Inflammatory macrophage (primary cell): ENCODE measurements at regions not wholly inside any gene's neighbourhood (a gene's known extent, or its start where the extent isn't known, plus 50 kb on each side); places are given as distances from the start of the nearest gene placed in this dataset.
A peak's percentile ranks its signal among the peaks of the same experiment; 100 is the strongest.

Experiments
- DNase-seq, 2 donors: peaks; one replicate each; pipeline ENCODE4 v3.0.0-alpha.2; 2020 to 2022

- no peak for DNase-seq
Measured at GRCh38 chrX:5526191-5526590, 702.5 kb downstream of the NLGN4X start.

- no peak for DNase-seq
Measured at GRCh38 chrX:5490786-5491563, 737.7 kb downstream of the NLGN4X start.

GRCh38 chrX:5474282-5474681, 754.4 kb downstream of the NLGN4X start:
- DNase-seq: no peak

GRCh38 chrX:5458300-5458842, 770.3 kb downstream of the NLGN4X start:
- no peak for DNase-seq

GRCh38 chrX:5449323-5449722, 779.3 kb downstream of the NLGN4X start:
- DNase-seq: no peak

- no peak for DNase-seq
Measured at GRCh38 chrX:5431823-5432222, 796.8 kb downstream of the NLGN4X start.

GRCh38 chrX:5425119-5425518, 803.5 kb downstream of the NLGN4X start:
- no peak for DNase-seq

- DNase-seq: no peak
Measured at GRCh38 chrX:5417381-5417780, 811.3 kb downstream of the NLGN4X start.

- DNase-seq: no peak
Measured at GRCh38 chrX:5415738-5416137, 812.9 kb downstream of the NLGN4X start.

- no peak for DNase-seq
Measured at GRCh38 chrX:5409106-5409505, 819.6 kb downstream of the NLGN4X start.

- no peak for DNase-seq
Measured at GRCh38 chrX:5402461-5402860, 826.2 kb downstream of the NLGN4X start.

- DNase-seq: no peak
Measured at GRCh38 chrX:5399403-5399802, 829.3 kb downstream of the NLGN4X start.

GRCh38 chrX:5397409-5397808, 831.3 kb downstream of the NLGN4X start:
- no peak for DNase-seq

GRCh38 chrX:5390376-5390775, 838.3 kb downstream of the NLGN4X start:
- DNase-seq: no peak

- DNase-seq: peak; percentile 12 to 23
Measured at GRCh38 chrX:5388087-5388486, 840.6 kb downstream of the NLGN4X start.

GRCh38 chrX:5380426-5380825, 848.2 kb downstream of the NLGN4X start:
- DNase-seq: no peak

- no peak for DNase-seq
Measured at GRCh38 chrX:5341902-5342301, 886.8 kb downstream of the NLGN4X start.

- DNase-seq: no peak
Measured at GRCh38 chrX:5337160-5337559, 891.5 kb downstream of the NLGN4X start.

- no peak for DNase-seq
Measured at GRCh38 chrX:5324546-5324945, 904.1 kb downstream of the NLGN4X start.

- no peak for DNase-seq
Measured at GRCh38 chrX:5314148-5314547, 914.5 kb downstream of the NLGN4X start.

- peak; percentile 3 to 28 for DNase-seq
Measured at GRCh38 chrX:5307416-5307815, 921.3 kb downstream of the NLGN4X start.

- DNase-seq: peak; percentile 16 to 48
Measured at GRCh38 chrX:5306654-5307121, 922.0 kb downstream of the NLGN4X start.

GRCh38 chrX:5305452-5305851, 923.2 kb downstream of the NLGN4X start:
- DNase-seq: no peak

- DNase-seq: no peak
Measured at GRCh38 chrX:5295004-5295403, 933.7 kb downstream of the NLGN4X start.

GRCh38 chrX:5290635-5291034, 938.0 kb downstream of the NLGN4X start:
- no peak for DNase-seq
